SK-N-DZ (cell line): ENCODE measurements at regions not wholly inside any gene's neighbourhood (a gene's known extent, or its start where the extent isn't known, plus 50 kb on each side); places are given as distances from the start of the nearest gene placed in this dataset.
A peak's percentile ranks its signal among the peaks of the same experiment; 100 is the strongest.
"Not testable (repeated sequence)": the region's sequence is repeated elsewhere in the genome, so short reads cannot be mapped to it uniquely, and the experiment has no call there.

Source experiments
- DNase-seq: peaks from one replicate; pipeline ENCODE4 v3.0.0-alpha.2; 2015; ENCODE audit warnings: low spot score

DNA sequence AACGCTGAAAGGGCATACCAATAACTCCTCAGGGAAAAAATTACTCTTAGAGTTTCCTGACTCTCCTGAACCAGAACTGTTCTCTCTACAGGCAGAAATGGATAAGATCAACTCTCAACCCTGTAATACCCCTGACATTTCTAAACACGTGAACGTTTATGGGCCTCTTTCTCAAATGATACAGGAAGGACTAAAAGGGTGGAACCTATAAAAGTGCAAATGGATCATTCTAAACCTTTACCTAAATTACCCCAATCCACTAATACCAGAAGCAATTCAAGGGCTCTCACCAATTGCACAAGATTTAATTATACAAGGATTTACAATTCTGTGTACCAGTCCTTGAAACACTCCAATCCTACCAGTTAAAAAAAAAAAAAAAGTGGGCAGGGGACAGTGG, 98.0 kb upstream of the FAM174B start:
- DNase-seq, result no peak

DNA sequence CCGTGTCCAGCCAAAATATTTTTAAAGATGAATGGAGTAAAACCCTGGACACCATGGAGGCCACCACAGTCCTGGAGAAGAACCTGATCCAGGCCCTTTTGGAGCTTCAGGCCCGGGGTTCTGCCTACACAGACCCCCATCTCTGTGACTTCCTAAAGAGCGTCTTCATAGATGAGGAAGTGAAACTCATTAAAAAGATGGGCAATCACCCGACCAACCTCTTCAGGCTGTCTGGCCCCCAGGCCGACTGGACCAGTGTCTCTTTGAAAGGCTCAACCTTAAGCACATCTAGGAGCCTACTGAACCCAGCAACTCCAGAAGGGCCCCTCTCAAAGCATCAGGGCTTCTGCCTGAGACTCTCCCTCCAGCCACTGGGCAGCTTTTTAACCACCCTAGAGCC, 107.9 kb upstream of the FAM174B start:
- no peak for DNase-seq

DNA sequence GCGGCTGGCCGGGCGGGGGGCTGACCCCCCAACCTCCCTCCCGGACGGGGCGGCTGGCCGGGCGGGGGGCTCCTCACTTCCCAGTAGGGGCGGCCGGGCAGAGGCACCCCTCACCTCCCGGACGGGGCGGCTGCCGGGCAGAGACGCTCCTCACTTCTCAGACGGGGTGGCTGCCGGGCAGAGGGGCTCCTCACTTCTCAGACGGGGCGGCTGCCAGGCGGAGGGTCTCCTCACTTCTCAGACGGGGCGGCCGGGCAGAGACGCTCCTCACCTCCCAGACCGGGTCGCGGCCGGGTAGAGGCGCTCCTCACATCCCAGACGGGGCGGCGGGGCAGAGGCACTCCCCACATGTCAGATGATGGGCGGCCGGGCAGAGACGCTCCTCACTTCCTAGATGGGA, 112.6 kb upstream of the FAM174B start:
- DNase-seq, result not testable (repeated sequence)

DNA sequence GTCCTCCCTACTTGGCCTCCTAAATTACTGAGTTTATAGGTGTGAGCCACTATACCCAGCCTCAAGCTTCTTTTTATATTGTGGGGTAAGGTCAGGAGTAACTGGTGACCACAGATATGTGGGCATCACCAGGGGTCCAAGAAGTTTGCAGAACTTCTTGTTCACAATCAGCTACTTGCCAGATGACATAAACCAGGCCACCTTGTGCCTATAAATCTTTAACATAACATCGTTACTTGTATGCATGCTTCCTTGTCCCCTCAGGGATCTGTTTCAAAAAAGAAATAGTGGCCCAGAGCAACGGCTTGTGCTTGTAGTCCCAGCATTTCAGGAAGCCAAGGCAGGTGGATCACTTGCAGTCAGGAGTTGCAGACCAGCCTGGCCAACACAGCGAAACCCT, 115.1 kb upstream of the FAM174B start:
- peak; percentile 72 for DNase-seq

DNA sequence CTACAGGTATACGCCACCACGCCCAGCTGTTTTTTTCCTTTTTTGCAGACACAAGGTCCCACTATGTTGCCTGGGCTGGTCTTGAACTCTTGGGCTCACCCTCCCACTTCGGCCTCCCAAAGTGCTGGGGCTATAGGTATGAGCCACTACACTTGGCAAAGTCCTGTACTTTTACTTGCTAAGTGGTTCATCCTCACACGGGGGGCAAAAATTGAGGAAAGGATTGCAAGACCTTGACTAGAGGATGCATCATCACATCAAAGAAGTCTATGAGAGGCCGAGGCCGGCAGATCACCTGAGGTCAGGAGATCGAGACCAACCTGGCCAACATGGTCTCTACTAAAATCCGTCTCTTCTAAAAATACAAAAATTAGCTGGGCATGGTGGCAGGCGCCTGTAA, 116.5 kb upstream of the FAM174B start:
- no peak for DNase-seq

DNA sequence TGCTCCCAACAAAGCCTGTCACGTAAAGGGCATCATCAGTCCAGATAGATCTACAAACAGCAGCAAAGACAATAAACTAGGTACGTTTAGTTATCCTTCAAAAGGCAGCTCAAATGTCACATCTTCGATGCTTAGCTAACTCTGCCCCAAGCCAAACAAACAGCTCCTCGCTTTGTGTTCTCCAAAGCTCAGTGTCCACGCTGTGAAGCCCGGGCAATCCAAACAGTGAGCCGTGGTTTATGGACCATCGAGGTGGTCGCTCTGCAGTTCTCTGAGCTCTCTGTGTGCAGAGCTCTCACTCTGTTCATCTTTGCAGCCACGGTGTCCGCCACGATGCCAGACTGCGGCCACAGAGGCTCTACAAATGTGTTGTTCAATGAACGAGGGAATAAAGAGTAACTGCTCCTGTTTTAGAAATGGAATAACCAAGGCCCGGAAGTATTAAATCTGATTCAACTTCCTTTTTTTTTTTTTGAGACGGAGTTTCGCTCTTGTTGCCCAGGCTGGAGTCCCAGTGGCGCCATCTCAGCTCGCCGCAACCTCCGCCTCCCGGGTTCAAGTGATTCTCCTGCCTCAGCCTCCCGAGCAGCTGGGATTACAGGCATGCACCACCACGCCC, 117.2 kb upstream of the FAM174B start:
- no peak for DNase-seq

DNA sequence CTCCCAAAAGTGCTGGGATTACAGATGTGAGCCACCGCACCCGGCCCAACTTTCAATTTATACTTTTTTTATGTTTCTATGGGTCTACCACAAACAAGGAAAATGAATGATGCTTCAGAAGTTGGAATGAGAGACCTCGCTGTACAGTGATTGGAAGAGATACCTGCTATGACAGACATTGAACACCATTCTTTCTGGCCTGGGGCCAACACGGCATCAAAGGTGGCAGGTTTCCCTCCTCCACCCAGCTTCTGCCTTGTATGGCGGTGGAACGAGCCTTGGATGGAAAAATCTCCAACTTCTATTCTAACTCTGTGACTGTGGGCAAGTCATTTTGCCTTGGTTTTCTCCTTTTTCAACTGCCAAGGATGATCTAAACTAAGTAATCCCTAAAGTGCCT, 117.8 kb upstream of the FAM174B start:
- no peak for DNase-seq

DNA sequence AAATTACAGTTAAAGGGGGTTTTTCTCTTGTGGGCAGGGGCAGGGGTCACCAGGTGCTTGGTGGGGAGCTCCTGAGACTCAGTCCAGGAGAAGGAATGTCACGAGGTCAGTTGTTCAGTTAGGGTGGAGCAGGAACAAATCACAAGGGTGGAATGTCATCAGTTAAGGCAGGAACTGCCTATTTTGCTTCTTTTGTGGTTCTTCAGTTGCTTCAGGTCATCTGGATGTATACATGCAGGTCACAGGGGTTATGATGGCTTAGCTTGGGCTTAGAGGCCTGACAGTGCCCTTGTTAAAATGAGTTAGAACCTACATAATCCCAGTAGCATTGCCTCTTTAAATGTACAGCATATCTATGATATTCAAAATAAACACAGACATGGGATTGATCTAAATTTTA, 120.2 kb upstream of the CHD2 start:
- DNase-seq, result no peak

DNA sequence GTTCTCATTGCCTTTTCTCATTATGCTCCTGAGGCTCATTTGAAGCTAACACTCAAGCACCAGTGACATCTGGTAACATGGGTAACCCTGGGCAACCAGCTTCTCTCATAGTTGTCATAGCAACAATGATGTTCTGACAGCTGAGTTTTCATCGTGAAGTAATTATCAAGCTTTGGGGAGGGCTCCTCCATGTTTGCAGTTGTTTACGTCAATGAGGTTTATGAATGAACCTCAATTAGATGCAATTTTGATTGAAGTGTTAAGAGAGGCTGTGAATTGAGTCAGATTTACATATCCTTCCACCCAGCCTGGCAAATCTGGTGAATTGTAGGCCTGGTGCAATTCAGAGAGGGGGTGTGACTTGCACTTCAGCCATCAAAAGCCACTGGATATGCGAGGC, 119.3 kb upstream of the CHD2 start:
- DNase-seq, result peak; percentile 43

DNA sequence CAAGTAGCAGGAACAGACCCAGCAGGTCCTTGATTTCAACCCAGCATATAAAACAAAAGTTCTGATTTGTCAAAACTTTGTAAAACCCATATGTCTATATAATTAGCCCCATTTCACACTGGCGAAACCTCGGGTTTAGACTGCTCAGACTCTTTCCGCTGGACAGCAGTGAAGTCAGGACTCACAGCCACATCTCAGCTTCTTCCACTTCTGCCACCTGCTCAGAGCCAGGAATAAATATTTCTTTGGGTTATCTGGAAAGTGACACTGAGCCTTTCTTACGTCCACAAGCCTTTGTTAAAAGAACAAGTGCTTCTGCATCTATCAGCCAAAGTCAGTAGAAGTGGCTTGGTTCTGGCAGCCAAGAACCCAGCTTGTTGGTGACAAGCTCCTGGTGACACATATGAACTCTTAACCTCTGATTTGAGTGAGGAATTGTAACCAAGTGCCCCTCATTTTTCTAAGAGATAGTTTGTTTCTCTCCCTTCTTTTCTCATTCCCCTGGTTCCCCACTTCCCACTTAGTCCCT, 118.1 kb upstream of the CHD2 start:
- DNase-seq, result no peak

DNA sequence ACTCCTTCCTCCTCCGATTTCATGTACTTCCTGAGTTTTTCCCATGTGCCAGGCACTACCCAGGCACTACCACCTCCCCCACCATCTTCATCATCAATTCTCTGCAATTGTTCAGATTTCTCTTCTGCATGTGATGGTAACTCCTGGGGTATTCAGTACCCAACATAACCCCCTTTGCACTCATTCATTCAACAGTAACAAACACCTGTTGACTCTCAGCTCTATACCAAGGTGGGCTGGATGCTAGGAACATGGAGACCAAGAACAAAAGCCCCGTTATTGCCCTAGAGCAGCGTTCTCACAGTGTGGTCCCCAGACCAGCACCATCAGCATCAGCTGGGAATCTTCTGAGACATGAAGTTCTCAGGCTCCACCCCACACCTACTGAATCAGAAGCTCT, 113.0 kb upstream of the CHD2 start:
- DNase-seq, result no peak

DNA sequence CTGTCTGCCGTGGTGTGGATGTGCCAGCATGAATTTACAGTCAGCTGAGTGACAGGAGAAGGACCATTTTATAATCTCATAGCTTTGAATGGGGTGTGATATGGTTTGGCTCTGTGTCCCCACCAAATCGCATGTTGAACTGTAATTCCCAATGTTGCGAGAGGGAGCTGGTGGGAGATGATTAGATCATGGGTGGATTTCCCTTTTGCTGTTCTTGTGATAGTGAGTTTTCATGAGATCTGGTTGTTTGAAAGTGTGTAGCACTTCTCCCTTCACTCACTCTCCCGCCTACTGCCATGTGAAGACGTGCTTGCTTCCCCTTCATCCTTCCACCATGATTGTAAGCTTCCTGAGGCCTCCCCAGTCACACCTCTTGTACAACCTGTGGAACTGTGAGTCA, 111.9 kb upstream of the CHD2 start:
- DNase-seq, result no peak

DNA sequence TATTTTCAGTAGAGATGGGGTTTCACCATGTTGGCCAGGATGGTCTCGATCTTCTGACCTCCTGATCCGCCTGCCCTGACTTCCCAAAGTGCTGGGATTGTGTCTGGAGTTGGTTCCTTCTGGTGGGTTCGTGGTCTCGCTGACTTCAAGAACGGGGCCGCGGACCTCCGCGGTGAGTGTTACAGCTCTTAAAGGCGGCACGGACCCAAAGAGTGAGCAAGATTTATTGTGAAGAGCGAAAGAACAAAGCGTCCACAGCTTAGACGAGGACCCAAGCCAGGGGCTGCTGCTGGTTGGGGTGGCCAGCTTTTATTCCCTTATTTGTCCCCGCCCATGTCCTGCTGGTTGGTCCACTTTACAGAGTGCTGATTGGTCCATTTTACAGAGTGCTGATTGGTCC, 111.3 kb upstream of the CHD2 start:
- DNase-seq, result not testable (repeated sequence)

DNA sequence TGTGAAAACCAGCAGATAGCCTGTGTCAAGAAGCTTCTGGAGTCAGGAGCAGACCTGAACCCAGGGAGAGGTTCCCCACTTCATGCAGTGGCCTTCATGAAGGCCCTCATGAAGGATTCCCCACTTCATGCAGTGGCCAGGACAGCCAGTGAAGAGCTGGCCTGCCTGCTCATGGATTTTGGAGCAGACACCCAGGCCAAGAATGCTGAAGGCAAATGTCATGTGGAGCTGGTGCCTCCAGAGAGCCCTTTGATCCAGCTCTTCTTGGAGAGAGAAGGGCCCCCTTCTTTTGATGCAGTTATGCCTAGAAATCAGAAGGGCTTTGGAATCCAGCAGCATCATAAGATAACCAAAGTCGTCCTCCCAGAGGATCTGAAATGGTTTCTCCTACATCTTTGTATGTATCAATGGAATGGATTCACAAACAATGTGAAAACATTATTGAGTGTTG, 103.9 kb upstream of the CHD2 start:
- no peak for DNase-seq

DNA sequence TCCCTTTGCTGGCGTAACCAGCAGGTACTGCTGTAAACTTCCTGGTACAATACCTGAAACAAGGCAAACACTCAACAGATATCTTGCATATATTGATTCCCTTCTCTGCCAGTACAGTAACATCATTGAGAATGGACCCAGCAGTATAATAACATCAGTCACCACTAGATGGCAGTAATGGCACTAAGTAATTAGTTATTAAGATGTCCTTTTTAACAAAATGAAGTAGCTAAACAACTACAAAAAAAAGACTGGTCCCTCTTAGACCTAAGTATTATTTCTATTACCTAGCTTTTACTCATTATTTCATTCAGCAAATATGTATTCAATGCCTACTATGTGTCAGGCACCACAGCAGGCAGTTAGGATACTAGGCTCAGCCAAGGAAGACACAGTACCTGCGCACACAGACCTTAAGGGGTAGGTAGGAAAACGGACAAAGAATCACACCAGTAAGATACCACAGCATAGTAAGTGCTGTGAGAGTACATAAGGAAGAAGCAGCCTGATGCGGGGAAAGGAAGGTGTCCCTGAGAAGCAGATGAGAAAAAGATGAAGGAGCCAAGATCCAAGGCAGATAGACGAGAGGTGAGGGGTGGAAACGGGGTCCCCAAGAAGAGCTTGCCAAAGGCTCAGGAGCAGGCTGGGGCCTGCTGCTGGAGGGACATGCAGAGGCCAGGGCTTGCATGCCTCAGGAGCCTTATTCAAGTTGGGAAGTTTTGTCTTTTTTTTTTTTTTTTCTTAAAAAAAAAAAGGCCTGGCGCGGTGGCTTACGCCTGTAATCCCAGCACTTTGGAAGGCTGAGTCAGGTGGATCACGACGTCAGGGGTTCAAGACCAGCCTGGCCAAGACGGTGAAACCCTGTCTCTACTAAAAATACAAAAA, 102.7 kb upstream of the CHD2 start:
- peak; percentile 80 for DNase-seq

DNA sequence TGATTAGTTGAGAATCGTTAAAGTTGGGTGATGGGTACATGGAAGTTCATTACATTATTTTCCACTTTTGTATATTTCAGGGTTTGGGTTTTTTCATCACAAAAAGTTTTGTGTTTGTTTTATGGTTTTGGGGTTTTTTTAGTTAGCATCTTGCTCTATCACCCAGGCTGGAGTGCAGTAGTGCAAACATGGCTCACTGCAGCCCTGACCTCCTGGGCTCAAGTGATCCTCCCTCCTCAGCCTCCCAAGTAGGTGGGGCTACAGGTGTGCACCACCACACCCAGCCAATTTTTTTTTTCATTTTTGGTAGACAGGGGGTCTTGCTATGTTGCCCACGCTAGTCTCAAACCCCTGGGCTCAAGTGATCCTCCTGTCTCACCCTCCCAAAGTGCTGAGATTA, 100.1 kb upstream of the CHD2 start:
- DNase-seq, result no peak

DNA sequence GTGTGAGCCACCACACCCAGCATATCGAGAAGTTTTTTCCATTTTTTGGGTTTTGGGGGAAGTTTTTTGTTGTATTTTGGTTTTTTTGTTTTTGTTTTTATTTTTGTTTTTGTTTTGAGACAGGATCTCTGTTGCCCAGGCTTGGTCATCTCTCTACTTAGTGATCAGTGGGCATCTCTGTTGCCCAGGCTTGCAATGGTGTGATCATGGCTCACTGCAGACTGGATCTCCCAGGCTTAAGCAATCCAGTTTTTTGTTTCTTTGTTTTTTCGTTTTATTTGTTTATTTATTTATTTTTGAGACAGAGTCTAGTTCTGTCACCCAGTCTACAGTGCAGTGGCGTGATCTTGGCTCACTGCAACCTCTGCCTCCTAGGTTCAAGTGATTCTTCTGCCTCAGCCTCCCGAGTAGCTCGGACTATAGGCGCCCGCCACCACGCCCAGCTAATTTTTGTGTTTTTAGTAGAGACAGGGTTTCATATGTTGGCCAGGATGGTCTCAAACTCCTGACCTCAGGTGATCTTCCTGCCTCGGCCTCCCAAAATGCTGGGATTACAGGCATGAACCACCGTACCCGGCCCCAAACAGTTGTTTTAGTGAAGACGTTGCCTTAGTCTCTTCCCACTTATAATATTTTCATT, 99.6 kb upstream of the CHD2 start:
- not testable (repeated sequence) for DNase-seq

DNA sequence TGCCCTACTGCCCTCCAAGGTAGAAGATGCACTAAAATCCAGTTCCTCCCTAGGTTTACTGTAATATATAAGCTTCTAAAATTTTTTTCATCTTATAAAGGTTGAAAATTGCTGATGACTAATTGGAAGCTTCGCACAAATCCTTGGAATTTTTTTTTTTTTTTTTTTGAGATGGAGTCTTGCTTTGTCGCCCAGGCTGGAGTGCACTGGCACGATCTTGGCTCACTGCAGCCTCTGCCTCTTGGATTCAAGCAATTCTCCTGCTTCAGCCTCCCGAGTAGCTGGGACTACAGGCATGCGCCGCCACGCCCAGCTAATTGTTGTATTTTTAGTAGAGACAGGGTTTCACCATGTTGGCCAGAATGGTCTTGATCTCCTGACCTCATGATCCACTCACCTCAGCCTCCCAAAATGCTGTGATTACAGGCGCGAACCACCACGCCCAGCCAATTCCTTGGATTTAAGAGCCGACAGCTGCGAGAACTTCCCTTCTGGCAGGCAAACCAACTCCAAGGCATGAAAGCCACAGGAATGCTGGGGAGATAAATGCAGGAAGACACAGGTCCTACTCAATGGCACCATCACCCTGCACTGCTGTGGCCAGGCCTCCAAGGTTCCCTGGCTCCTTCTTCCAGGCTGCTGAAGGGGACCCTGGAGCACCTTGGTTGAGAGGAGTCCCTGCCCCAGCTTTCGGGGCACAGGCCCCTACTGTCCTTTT, 98.9 kb upstream of the CHD2 start:
- not testable (repeated sequence) for DNase-seq

DNA sequence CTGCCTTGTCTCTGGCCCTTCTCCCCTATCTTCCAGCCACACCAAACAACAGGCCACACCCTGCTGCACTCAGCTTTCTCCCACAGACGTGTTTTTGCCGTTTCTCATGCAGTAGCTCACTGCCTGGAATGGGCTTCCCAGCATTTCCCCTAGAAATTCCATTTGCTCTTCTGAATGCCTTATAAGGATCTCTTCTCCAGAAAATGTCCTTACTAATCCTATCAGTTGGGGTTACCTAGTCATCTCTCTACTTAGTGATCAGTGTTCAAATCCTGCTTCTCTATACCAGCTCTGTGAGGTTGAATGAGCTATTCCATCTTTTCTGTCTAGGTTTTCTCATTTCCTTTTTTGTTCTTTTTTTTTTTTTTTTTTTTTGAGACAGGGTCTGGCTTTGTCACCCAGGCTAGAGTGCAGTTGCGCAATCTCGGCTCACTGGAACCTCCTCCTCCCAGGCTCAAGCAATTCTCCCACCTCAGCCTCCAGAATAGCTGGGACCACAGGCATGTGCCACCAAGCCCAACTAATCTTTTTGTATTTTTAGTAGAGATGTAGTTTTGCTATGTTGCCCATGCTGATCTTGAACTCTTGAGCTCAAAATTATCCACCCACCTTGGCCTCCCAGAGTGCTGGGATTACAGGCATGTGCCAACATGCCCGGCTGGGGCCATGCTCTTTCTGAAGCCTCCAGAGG, 98.2 kb upstream of the CHD2 start:
- DNase-seq, result no peak

DNA sequence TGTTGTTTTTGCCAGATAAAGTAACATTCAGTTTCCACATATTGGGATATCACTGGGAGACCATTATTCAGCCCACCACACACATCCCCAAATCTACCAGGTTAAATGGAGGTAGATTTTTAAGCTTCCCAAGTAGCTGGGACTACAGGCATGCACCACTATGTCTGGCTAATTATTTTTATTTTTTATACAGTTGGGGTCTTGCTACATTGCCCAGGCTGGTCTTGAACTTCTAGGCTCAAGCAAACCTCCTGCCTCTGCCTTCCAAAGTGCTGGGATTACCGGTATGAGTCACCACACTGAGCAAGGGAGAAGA, 96.6 kb upstream of the CHD2 start:
- DNase-seq, result no peak

DNA sequence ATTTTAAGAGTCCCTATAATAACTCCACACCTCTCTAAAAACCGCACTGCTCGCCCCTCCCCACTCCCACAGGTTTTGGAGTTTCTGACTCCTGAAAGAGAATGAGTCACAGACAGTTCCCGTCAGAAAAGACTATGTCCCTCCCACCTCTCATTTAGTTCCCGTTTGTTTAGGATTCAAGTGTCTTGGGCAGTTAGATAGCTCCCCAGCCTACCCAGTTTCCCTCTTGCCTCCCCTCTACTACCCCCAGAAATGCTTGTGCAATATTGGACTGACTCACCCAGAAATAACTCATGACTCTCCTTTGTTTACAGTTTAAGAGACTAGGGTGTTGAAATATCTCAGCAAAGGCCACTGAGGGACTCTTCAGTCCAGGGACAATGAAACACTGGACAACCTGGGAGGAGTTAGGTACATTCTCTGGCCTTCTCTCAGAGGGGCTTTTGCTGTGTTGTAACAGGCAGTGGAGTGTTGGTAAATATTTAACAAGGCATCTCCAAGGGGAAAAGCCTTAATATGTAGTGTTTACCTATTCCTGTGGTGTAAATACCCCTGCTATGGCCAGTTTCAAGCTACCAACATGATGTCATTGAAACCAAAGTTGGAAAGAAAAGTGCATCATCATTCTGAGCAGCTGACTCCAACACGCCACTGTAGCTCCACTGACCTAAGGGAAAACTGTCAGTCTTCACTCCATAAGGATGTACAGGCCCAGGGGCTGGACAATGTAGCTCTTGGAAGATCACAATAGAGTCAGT, 96.1 kb upstream of the CHD2 start:
- DNase-seq, result no peak
